Breast epithelium (tissue), 3 donors: ENCODE measurements at regions not wholly inside any gene's neighbourhood (a gene's known extent, or its start where the extent isn't known, plus 50 kb on each side); places are given as distances from the start of the nearest gene placed in this dataset.

Experiments
- CTCF ChIP-seq, 3 donors: fragments of 450-650 bp; IDR thresholded peaks; one replicate each; pipeline ENCODE4 v1.5.1; 2016 to 2017; ENCODE audit warnings: antibody characterized with exemption in 3 of 3, mild to moderate bottlenecking in 3 of 3, moderate library complexity in 3 of 3
- POLR2A ChIP-seq: fragments of 450-650 bp; IDR thresholded peaks from one replicate; pipeline ENCODE4 v1.6.1; 2016; ENCODE audit warnings: antibody characterized with exemption, mild to moderate bottlenecking, moderate library complexity
- POLR2AphosphoS5 ChIP-seq, 3 donors: sonication (generic); formaldehyde crosslinking; IDR thresholded peaks; one replicate each; pipeline ENCODE4 v1.6.1; 2017; ENCODE audit warnings: antibody characterized with exemption in 3 of 3

GRCh38 chr9:28853477-28853876, 1280.2 kb upstream of the C9orf72 start:
- no peak for TF ChIP-seq POLR2A
- TF ChIP-seq CTCF (IDR thresholded peaks at IDR 0.05) = no peak
- TF ChIP-seq POLR2AphosphoS5 (IDR thresholded peaks at IDR 0.05) = no peak
